ENCODE measurements at regions not wholly inside any gene's neighbourhood (a gene's known extent, or its start where the extent isn't known, plus 50 kb on each side); places are given as distances from the start of the nearest gene placed in this dataset.
A peak's percentile ranks its signal among the peaks of the same experiment; 100 is the strongest.

DNA sequence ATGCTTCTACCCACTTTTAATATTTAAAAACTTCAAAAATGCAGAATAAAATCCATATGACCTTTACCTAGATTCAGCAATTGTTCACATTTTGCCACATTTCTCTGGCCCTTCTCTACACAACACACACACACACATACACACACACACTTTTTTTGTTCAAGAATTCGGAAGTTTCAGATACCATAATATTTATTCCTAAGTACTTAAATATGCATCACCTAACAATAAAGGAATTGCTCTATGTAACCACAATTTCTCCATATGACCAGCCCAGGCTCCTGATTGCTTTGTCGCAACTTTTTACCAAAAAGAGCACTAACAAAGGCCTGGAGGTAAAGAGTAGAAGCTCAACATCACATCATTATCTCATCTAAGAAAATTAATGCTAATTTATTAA lies 106.6 kb downstream of the FAS start:
- ATAC-seq (ENCODE audit: low FRiP score) (no peak), DNase-seq (ENCODE audit: low spot score) (no peak)
- TF ChIP-seq CTCF (IDR thresholded peaks at IDR 0.05), result no peak

- TF ChIP-seq CTCF (IDR thresholded peaks at IDR 0.05), result no peak
- DNase-seq (ENCODE audit: low spot score) (no peak), ATAC-seq (ENCODE audit: low FRiP score) (no peak)
Measured at GRCh38 chr10:89095701-89096391, 105.2 kb downstream of the FAS start.

DNA sequence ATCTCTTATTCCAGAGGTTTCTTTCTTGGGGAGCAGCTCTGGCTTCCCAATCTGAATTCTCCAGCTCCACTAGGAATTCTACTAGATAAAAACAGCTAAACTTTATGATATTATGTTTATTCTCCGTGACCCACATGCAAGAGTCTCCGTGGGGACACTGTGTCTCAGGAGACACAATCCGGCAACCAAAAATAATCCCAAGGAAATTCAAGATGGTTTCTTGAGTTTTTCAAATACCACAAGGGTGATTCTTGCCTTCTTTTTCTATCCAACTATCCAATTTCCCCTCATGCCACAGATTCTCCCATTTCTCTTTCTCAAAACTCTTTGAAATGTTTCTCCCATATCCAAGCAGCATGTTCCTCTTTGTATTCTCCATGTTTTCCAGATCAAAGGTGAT lies 103.1 kb downstream of the FAS start:
- ATAC-seq (ENCODE audit: low FRiP score) (no peak), DNase-seq (ENCODE audit: low spot score) (no peak)
- TF ChIP-seq CTCF (IDR thresholded peaks at IDR 0.05), result no peak

DNA sequence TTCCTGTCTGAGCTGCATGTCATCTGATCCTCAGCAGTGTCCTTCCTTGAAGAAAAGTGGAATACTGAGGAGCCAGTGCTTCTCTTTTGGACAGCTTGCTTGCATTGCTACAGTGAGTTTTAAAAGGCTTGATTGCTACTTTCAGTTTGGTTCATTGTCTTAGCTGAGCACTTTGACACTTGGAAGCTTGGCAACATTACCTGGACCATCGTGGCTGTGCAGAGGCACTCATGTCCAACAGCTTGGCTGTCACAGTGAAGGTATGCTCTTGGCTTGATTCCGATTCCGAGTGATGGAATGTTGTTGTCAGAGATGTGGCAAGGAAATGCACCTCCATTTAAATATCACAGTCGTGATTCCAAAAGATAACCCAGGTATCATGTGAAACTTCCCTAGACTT lies 102.4 kb downstream of the FAS start:
- DNase-seq (ENCODE audit: low spot score), result no peak
- TF ChIP-seq CTCF (IDR thresholded peaks at IDR 0.05), result no peak
- no peak for ATAC-seq (ENCODE audit: low FRiP score)

GRCh38 chr10:89092439-89092838 lies 101.8 kb downstream of the FAS start:
- no peak for ATAC-seq (ENCODE audit: low FRiP score)

DNA sequence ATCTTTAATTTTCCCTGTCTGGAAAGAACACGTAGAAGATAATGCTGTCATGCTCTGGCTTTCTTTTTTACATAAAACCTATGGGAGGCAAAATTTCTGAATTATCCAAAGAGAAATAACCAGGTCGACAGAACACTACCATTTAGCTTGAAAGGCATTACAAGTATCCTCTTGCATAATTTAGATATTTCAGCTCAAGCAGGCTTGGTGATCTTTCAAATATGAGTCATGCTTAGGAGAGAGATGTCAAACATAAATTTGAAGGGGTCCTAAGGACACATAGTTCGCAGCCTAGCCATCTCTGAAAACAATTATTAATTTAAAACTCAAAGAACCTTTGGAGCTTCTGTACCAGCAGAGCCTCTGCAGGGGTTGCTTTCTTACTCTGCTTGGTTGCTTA lies 100.9 kb downstream of the FAS start:
- DNase-seq (ENCODE audit: low spot score), result no peak
- no peak for TF ChIP-seq CTCF (IDR thresholded peaks at IDR 0.05)
- peak; percentile 43 for ATAC-seq (ENCODE audit: low FRiP score)

More at GRCh38 chr10:89092439-89092838, 101.8 kb downstream of the FAS start:
- no peak for DNase-seq (ENCODE audit: low spot score)
- no peak for TF ChIP-seq CTCF (IDR thresholded peaks at IDR 0.05)

GRCh38 chr10:89090756-89091445 lies 100.3 kb downstream of the FAS start:
- DNase-seq (ENCODE audit: low spot score) (no peak), ATAC-seq (ENCODE audit: low FRiP score) (no peak)
- no peak for TF ChIP-seq CTCF (IDR thresholded peaks at IDR 0.05)
